Adipocyte (in vitro differentiated cells): ENCODE measurements at regions not wholly inside any gene's neighbourhood (a gene's known extent, or its start where the extent isn't known, plus 50 kb on each side); places are given as distances from the start of the nearest gene placed in this dataset.
"Not testable (repeated sequence)": the region's sequence is repeated elsewhere in the genome, so short reads cannot be mapped to it uniquely, and the experiment has no call there.

ENCODE experiments used
- DNase-seq: peaks from one replicate; pipeline ENCODE4 v3.0.0-alpha.2; 2015; ENCODE audit warnings: low read depth
- H3K27me3 ChIP-seq: replicated peaks from 2 replicates; pipeline ENCODE4 v1.7.0; 2013; ENCODE audit warnings: mild to moderate bottlenecking, low read length, moderate library complexity; ENCODE audit not compliant: control insufficient read depth, insufficient read depth
- H3K36me3 ChIP-seq: 2 replicates; pipeline ENCODE4 v1.7.0; 2013; ENCODE audit warnings: low read length, mild to moderate bottlenecking, moderate library complexity; ENCODE audit not compliant: control insufficient read depth, insufficient read depth, severe bottlenecking
- H3K4me1 ChIP-seq: 2 replicates; pipeline ENCODE4 v1.7.0; 2013; ENCODE audit warnings: mild to moderate bottlenecking, low read length, moderate library complexity; ENCODE audit not compliant: control insufficient read depth, insufficient read depth
- H3K4me3 ChIP-seq: 2 replicates; pipeline ENCODE4 v1.7.0; 2013; ENCODE audit warnings: mild to moderate bottlenecking, low read length, moderate library complexity
- H3K9ac ChIP-seq: 2 replicates; pipeline ENCODE4 v1.7.0; 2013; ENCODE audit warnings: mild to moderate bottlenecking, low read length, moderate library complexity
- H3K9me3 ChIP-seq: 2 replicates; pipeline ENCODE4 v1.7.0; 2013; ENCODE audit warnings: mild to moderate bottlenecking, low read length, moderate library complexity; ENCODE audit not compliant: control insufficient read depth

DNA sequence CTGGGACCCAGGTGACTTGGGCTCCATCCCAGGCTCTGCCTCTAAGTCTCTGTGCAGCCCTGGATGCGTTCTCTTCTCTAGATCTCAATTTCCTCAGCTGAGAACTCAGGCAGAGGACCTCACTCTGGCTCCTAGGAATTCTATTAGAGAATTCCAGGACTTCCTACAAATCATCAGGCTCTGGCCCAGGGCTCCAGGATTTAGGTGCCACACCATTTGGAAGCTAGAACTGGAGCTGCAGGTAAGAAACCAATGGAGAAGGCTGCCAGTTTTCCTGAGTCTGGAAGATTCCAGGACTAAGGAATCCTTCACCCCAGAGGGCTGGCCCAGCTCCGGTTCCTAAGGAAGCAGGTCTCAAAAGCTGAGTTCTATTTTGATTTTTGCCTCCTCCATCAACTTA, 189.8 kb upstream of the CDH5 start:
- H3K9me3 ChIP-seq, result peaks cover 14% of the 10 kb centered on the region
- no peaks in the 10 kb centered on the region for H3K36me3 ChIP-seq
- no peak overlapping the region for H3K4me3 ChIP-seq
- no peak overlapping the region for H3K9ac ChIP-seq
- DNase-seq, result no peak
- no peaks in the 10 kb centered on the region for H3K27me3 ChIP-seq
- H3K4me1 ChIP-seq, result no peaks in the 10 kb centered on the region

DNA sequence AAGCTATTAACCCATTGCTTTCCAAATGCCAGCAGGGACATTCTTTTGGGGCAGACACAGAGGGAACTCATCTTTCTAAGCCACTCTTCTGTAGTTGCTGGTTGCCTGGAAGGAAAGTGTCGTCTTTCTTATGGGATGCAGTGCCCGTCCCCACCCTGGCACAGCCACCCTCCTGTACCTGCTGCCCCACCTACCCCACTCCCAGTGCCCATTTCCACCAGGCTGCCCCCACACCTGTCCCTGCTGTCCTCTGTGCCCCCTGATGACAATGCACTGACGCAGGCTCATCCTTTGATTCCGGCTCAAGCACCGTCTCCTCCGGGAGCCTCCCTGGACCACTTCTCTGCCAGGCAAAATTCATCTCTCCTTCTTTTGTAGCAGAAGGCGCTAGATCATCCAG, 190.4 kb upstream of the CDH5 start:
- Histone ChIP-seq H3K36me3 (no peaks in the 10 kb centered on the region), H3K27me3 (no peaks in the 10 kb centered on the region), H3K4me3 (no peak overlapping the region), H3K9me3 (peaks cover 18% of the 10 kb centered on the region), H3K9ac (no peak overlapping the region), H3K4me1 (no peaks in the 10 kb centered on the region)
- DNase-seq, result no peak

DNA sequence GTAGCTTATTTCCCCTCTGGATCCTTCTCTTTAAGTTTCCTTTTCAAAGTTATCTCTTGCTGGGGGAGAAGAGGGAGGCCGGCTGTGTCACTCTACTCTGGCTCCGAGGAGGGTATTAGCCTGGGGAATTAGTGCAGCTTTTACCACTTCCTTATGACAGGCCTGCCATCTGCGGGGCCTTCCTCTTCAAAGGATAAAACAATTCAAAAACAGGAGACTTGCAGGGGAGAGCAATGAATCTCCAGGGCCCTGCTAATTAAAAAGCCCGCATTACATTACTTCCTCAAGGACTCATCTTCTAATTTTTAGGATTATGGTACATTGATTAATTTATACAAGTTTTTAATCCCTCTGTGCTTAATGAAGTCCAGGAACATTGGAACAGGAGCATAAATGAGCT, 190.9 kb upstream of the CDH5 start:
- no peak for DNase-seq
- H3K4me1 ChIP-seq, result no peaks in the 10 kb centered on the region

DNA sequence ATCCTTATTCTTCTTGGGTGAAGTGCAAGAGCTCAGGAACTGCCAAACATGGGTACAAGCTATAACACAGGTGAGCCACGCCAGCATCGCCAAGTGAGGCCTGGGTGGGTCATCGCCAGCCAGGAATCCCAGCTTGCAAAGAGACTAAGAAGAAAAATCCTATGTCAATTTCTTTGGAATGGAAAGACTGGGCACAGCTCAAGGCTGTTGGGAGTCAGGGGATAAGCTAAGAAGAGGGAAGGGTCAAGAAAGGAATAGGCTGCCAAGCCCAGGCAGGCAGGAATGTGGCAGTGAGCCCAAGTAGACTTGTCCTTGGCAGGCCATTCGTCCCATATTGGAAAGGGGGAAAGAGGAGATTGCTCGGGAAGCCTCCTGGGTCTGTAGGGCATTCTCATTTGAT, 191.4 kb upstream of the CDH5 start:
- Histone ChIP-seq H3K36me3 (no peaks in the 10 kb centered on the region), H3K4me1 (no peaks in the 10 kb centered on the region), H3K27me3 (no peaks in the 10 kb centered on the region), H3K9ac (no peak overlapping the region), H3K9me3 (peaks cover 11% of the 10 kb centered on the region), H3K4me3 (no peak overlapping the region)
- DNase-seq, result no peak

More for the DNA sequence above, 190.9 kb upstream of the CDH5 start:
- Histone ChIP-seq H3K9me3 (peaks cover 17% of the 10 kb centered on the region), H3K9ac (no peak overlapping the region), H3K27me3 (no peaks in the 10 kb centered on the region), H3K36me3 (no peaks in the 10 kb centered on the region), H3K4me3 (no peak overlapping the region)

DNA sequence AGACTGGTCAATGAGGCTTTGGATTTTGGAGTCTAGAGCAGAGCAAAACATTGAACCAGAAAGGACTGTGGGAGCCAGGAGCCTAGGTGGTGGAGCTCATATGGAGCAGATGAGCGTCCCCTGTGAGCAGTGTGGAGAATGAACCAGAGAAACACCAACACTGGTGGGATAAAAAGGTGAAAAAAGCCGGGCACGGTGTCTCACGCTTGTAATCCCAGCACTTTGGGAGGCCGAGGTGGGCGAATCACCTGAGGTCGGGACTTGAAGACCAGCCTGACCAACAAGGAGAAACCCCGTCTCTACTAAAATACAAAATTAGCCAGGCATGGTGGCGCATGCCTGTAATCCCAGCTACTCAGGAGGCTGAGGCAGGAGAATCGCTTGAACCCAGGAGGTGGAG, 192.7 kb upstream of the CDH5 start:
- not testable (repeated sequence) for H3K4me3 ChIP-seq, H3K36me3 ChIP-seq, H3K9me3 ChIP-seq, DNase-seq, H3K4me1 ChIP-seq, H3K27me3 ChIP-seq, H3K9ac ChIP-seq

DNA sequence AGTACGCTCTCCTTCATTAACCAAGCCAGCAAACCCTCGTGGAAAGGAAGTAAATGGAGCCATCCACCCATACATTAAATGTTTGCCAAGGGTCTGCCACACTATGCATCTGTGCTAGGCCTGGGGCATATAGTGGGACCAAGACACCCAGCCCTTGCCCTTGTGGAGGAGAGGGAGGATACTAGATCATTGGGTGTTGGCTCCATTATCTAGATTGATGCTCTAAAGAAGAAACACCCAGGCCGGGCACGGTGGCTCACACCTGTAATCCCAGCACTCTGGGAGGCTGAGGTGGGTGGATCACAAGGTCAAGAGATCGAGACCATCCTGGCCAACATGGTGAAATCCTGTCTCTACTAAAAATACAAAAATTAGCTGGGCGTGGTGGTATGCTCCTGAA, 193.3 kb upstream of the CDH5 start:
- H3K9ac ChIP-seq, H3K9me3 ChIP-seq, H3K27me3 ChIP-seq, H3K4me1 ChIP-seq, H3K36me3 ChIP-seq, H3K4me3 ChIP-seq, DNase-seq: not testable (repeated sequence)

DNA sequence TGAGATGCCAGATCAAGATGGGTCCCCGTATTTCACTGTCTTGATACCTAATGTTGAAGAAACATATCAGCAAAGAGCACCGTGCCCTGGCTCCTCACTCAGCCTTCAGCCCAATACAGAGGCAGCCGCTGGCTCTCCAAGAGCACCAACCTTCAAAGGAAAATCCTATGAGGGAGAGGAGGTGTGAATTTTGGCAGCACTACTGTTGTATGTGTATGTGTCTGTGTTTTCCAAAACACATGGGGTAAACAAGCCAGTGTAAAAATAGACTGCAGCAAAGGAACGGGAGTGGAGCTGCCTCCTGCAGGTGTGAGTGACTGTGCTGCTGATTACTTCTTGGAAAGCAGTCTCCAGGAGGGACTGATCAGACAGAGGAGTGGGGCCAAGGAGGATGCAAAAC, 194.0 kb upstream of the CDH5 start:
- DNase-seq, result no peak
- Histone ChIP-seq H3K36me3 (no peaks in the 10 kb centered on the region), H3K4me1 (no peaks in the 10 kb centered on the region), H3K27me3 (no peaks in the 10 kb centered on the region), H3K9ac (no peak overlapping the region), H3K4me3 (no peak overlapping the region), H3K9me3 (peaks cover 4% of the 10 kb centered on the region)

DNA sequence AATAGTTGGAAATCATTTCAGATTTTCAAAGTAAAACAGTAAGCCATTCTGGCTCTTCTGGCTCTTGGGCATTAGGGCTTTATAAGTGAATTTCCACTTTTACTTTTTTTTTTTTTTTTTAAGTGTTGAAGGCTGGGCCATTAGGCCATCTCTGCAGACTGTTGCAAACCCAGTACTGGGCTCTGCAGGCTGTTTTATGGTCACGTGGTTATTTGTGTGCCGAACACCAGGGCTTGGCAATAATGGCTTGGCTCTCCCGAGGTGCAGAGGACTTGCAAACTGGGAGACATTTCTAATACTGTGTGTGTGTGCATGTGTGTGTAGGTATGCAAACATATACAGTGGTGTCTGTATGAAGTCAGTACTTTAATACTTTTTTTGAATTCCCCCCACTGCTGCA, 194.9 kb upstream of the CDH5 start:
- no peak overlapping the region for H3K4me3 ChIP-seq
- H3K36me3 ChIP-seq, result no peaks in the 10 kb centered on the region
- DNase-seq, result no peak
- H3K9me3 ChIP-seq, result peaks cover 4% of the 10 kb centered on the region
- H3K27me3 ChIP-seq, result no peaks in the 10 kb centered on the region
- no peak overlapping the region for H3K9ac ChIP-seq
- H3K4me1 ChIP-seq, result no peaks in the 10 kb centered on the region

DNA sequence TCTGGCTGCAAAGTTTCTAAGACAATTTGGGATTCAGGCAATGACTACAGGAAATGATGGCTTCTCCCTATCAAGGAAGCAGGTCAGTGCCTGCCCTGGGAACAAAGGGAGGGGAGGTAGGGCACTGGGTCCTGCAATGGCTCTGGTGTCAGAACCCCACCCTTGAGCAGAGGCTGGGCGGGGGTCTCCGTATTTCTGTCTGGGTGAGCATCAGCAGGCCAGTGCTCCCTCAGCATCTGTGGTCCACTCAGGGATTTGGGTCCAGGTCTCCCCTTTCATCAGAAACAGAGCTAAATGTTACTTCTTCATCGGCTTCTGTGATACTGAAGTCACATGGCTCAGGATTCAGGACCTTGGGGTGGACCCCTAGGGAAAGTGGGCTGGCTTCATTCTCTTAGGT, 195.5 kb upstream of the CDH5 start:
- H3K9me3 ChIP-seq, result peaks cover 4% of the 10 kb centered on the region
- H3K9ac ChIP-seq, result no peak overlapping the region
- H3K36me3 ChIP-seq, result no peaks in the 10 kb centered on the region
- DNase-seq, result no peak
- H3K4me1 ChIP-seq, result no peaks in the 10 kb centered on the region
- no peaks in the 10 kb centered on the region for H3K27me3 ChIP-seq
- H3K4me3 ChIP-seq, result no peak overlapping the region

DNA sequence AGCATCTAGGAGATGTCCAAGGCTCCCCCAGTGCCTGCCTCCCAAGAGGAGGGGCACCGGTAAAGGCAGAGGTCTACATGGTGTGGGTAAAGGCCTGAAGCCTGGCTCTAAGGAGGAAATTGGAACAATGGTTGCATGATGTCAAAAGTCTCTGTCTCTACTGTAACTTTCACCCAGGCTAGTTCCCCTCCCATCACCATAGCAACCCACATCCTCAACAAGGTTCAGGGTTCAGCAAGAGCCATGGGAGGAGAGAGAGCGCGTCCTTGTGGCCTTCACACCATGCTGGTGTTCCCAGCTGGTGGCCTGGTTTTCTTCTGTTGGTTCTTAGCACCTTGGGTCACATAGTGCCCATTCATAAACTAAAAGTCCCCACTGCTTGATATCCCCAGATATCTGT, 196.7 kb upstream of the CDH5 start:
- H3K4me3 ChIP-seq, result no peak overlapping the region
- no peaks in the 10 kb centered on the region for H3K36me3 ChIP-seq
- H3K27me3 ChIP-seq, result no peaks in the 10 kb centered on the region
- no peak overlapping the region for H3K9ac ChIP-seq
- H3K9me3 ChIP-seq, result peaks cover 4% of the 10 kb centered on the region
- no peaks in the 10 kb centered on the region for H3K4me1 ChIP-seq
- no peak for DNase-seq

DNA sequence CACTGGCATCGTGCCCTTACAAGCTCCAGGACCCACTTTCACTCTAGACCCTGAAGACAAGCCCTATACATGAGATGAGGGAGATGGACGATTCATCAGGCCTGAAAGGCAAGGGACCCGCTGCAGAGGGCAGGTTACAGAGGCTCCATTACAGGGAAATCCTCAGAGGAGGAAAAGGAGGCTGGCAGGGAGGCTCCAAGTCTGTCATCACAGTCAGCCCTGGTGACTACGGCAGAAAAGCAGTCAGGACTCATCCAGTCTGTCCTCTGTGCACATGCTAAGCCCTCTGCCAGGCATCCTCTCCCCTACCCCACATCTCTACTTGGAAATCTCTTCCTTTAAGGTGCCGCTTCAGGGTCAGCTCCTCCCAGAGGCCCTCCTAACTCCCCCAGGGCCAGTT, 197.7 kb upstream of the CDH5 start:
- Histone ChIP-seq H3K27me3 (no peaks in the 10 kb centered on the region), H3K4me1 (no peaks in the 10 kb centered on the region), H3K9ac (no peak overlapping the region), H3K36me3 (no peaks in the 10 kb centered on the region), H3K4me3 (no peak overlapping the region), H3K9me3 (peaks cover 4% of the 10 kb centered on the region)
- DNase-seq, result no peak

DNA sequence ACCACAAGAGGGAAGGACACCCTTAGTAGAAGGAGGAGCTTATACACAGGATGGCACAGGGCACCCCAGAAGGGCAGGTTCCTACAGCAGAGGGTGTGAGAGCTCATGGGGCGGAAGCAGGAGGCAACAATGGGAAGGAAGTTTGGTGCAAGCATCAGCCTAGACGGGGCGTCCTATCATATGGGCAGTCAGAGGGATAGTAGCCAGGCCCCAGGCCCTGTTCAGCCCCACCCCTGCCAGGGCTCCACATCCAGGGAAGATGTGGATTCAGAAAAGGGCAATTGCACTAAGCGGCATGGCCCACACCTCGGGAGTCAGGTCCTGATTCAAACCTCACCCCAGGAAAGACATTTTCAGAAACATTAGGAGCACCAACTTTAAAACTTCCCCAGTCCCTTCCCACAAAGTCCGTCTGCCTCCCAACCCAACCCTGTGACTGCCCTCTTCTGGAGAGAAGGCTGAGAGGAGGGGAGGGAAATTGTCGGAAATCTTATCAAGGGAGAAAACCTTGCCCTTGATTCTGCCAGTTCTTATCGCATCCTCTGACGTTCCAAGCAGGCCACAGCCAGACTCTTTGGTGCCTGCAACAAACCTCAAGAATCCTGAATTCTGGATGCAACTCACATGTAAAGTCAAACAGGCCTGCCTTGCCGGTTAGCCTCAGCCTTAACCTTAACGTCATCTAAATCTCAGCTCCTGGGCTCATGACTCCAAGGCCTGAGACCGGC, 198.8 kb upstream of the CDH5 start:
- Histone ChIP-seq H3K36me3 (no peaks in the 10 kb centered on the region), H3K27me3 (no peaks in the 10 kb centered on the region), H3K4me1 (no peaks in the 10 kb centered on the region), H3K4me3 (no peak overlapping the region), H3K9ac (no peak overlapping the region), H3K9me3 (peaks cover 4% of the 10 kb centered on the region)
- peak; percentile 46 for DNase-seq
